BLaER1 treated with 17β-estradiol and CSF1 and Interleukin-3, amounts not matched to agents 10 nM and 100 nM (cell line): ENCODE measurements at regions not wholly inside any gene's neighbourhood (a gene's known extent, or its start where the extent isn't known, plus 50 kb on each side); places are given as distances from the start of the nearest gene placed in this dataset.
A peak's percentile ranks its signal among the peaks of the same experiment; 100 is the strongest.

Experiments
- H3K27ac ChIP-seq, 11 experiments: shearing (Covaris generic); formaldehyde crosslinking; 2 replicates each; pipeline ENCODE4 v1.8.1; 2022
- H3K27me3 ChIP-seq, 11 experiments: shearing (Covaris generic); formaldehyde crosslinking; 2 replicates each; pipeline ENCODE4 v1.8.1; 2022
- H3K36me3 ChIP-seq, 11 experiments: shearing (Covaris generic); formaldehyde crosslinking; 2 replicates each; pipeline ENCODE4 v1.8.1; 2022
- H3K4me1 ChIP-seq, 10 experiments: shearing (Covaris generic); formaldehyde crosslinking; 2 replicates each; pipeline ENCODE4 v1.8.1; 2022
- H3K4me2 ChIP-seq, 11 experiments: shearing (Covaris generic); formaldehyde crosslinking; 2 replicates each; pipeline ENCODE4 v1.8.1; 2022
- H3K4me3 ChIP-seq, 10 experiments: shearing (Covaris generic); formaldehyde crosslinking; 2 replicates each; pipeline ENCODE4 v1.8.1; 2022
- H3K9ac ChIP-seq, 11 experiments: shearing (Covaris generic); formaldehyde crosslinking; 2 replicates each; pipeline ENCODE4 v1.8.1; 2022
- H3K9me3 ChIP-seq, 11 experiments: shearing (Covaris generic); formaldehyde crosslinking; replicated peaks in 1 of 11; 2 replicates each; pipeline ENCODE4 v1.8.1; 2022
- H4K20me1 ChIP-seq, 11 experiments: shearing (Covaris generic); formaldehyde crosslinking; 2 replicates each; pipeline ENCODE4 v1.8.1; 2022
- Cebpa-rat ChIP-seq, 11 experiments: shearing (Covaris generic); IDR thresholded peaks; 2 replicates each; pipeline ENCODE4 v1.8.1; 2022

DNA sequence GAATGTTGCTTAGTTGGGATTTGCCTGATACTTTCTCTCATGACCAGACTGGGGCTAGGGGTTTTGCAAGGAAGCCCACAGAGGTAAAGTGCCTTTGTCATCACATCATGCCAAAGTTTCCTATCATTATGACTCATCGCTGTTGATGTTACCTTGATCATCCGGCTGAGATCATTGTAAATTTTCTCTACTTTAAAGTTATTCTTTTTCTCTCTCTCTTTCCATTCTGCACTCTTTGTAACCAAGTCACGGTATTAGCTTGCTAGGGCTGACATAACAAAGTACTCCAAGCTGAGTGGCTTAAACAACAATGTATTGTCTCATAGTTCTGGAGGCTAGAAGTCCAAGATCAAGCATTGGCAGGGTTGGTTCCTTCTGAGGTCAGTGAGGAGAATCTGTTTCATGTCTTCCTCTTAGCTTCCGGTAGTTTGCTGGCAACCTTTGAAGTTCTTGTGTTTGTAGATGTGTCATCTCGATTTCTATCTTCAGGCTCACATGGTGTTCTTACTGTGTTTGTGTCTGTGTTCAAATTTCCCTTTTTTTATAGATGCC is 113.0 kb downstream of the DTHD1 start:
- H3K27ac ChIP-seq, result no peak overlapping the region
- no peaks in the 10 kb centered on the region for H3K27me3 ChIP-seq
- H3K4me1 ChIP-seq, result peaks cover 0 to 10% (median 2%) of the 10 kb centered on the region in 10 experiments; a peak in 8 of 20 replicates
- no peak for TF ChIP-seq Cebpa-rat (IDR thresholded peaks at IDR 0.05)
- no peaks in the 10 kb centered on the region for H3K36me3 ChIP-seq
- H3K4me3 ChIP-seq, result no peak overlapping the region
- no peaks in the 10 kb centered on the region for H4K20me1 ChIP-seq
- H3K4me2 ChIP-seq, result no peak overlapping the region
- no peak overlapping the region for H3K9ac ChIP-seq
- no peaks in the 10 kb centered on the region for H3K9me3 ChIP-seq

DNA sequence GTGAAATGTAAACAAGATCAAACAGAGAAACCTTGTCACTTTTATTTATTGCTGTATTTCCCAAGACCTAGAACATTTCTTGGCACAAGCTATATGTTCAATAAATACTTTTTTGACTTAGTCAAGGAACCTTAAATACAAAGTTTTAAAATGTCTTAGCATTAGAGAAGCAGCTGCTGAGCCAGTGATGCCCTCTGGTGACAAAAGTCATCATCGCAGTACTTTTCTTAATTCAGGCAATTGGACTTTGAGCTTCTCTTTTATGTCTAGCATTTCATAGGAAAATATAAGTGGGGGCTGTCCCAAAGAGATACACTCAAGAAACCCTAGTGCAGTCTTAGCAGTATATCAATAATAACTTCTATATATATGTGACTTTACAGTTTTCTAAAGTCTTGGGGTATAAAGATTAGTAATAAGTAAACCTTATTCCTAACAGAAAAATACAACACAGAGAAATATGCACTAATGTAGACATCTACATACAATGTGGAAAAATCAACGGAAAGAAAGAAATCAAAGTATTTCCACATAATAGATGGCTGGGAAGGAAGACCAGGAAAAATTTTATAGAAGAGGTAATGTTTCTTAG is 118.4 kb downstream of the DTHD1 start:
- Histone ChIP-seq H3K4me3 (no peak overlapping the region), H3K9ac (no peak overlapping the region), H4K20me1 (no peaks in the 10 kb centered on the region), H3K27me3 (no peaks in the 10 kb centered on the region), H3K4me2 (peak overlapping the region in 2 of 11 experiments; percentile 6 to 49; a peak in 3 of 22 replicates), H3K9me3 (peaks cover 0 to 8% (median 7%) of the 10 kb centered on the region in 11 experiments; a peak in 14 of 22 replicates), H3K27ac (peak overlapping the region in 6 of 11 experiments; percentile 12 to 38 (median 33); a peak in 6 of 22 replicates), H3K36me3 (no peaks in the 10 kb centered on the region), H3K4me1 (peaks cover 0 to 15% (median 2%) of the 10 kb centered on the region in 10 experiments; a peak in 8 of 20 replicates)
- no peak for TF ChIP-seq Cebpa-rat (IDR thresholded peaks at IDR 0.05)

DNA sequence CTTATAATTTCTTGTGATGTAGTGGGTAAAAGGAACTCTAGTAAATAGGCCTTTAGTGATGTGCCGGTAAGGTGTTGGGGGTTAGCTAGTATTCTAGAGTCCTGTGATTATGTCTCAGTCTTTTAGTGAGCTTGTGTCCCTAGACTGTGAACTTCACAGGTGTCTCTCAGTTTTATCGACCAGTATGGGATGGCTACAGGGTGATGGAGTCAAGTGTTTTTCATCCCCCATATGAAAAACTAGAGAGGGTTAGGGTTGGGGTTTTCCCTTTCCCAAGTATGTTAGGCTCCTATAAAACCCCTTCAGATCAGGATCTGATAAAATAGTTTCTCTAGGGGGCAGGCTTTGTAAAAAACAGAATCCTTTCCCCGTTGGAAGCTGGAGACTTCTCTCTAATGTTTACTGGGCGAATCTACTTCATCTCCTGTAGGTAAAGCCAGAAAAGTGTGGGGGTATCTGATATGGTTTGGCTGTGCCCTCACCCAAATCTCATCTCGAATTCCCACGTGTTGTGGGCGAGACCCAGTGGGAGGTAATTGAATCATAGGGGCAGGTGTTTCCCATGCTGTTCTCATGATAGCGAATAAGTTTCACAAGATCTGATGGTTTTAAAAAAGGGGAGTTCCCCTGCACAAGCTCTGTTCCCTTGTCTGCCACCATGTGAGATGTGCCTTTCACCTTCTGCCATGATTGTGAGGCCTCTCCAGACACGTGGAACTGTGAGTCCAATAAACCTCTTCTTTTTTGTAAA is 120.8 kb downstream of the DTHD1 start:
- H3K9me3 ChIP-seq, result peaks cover 0 to 8% (median 7%) of the 10 kb centered on the region in 11 experiments; a peak in 14 of 22 replicates
- TF ChIP-seq Cebpa-rat (IDR thresholded peaks at IDR 0.05), result no peak
- peaks cover 0 to 15% (median 2%) of the 10 kb centered on the region in 10 experiments; a peak in 8 of 20 replicates for H3K4me1 ChIP-seq
- H3K36me3 ChIP-seq, result no peaks in the 10 kb centered on the region
- H3K9ac ChIP-seq, result no peak overlapping the region
- no peak overlapping the region for H3K4me2 ChIP-seq
- no peaks in the 10 kb centered on the region for H4K20me1 ChIP-seq
- H3K27me3 ChIP-seq, result no peaks in the 10 kb centered on the region
- no peak overlapping the region for H3K4me3 ChIP-seq
- 0 out of 22 replicates have a peak overlapping the region, but pooled peaks of 1 of the 11 experiments have one; percentile 14 for H3K27ac ChIP-seq

DNA sequence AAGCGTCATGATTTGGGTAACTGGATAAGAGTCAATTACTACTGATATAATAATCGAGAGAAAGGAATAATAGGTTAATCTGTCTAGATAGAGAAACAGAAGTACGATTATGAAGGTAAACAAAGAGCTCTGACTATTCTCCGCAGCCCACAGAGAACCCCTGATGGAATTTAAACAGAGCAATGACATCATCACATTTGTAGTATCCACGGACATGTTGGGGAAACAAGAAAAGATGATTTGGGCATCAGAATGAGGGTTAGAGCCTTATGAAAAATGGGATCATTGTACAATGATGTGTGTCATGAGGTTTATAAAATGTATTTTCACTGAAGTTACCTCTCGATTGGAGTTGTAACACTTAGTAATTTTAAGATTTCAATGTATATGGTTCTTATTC is 129.9 kb downstream of the DTHD1 start:
- H3K9ac ChIP-seq, result no peak overlapping the region
- no peak for TF ChIP-seq Cebpa-rat (IDR thresholded peaks at IDR 0.05)
- no peaks in the 10 kb centered on the region for H3K9me3 ChIP-seq
- H3K36me3 ChIP-seq, result no peaks in the 10 kb centered on the region
- H3K27me3 ChIP-seq, result no peaks in the 10 kb centered on the region
- H3K4me1 ChIP-seq, result no peaks in the 10 kb centered on the region
- no peaks in the 10 kb centered on the region for H4K20me1 ChIP-seq
- H3K4me2 ChIP-seq, result no peak overlapping the region
- no peak overlapping the region for H3K27ac ChIP-seq
- no peak overlapping the region for H3K4me3 ChIP-seq

DNA sequence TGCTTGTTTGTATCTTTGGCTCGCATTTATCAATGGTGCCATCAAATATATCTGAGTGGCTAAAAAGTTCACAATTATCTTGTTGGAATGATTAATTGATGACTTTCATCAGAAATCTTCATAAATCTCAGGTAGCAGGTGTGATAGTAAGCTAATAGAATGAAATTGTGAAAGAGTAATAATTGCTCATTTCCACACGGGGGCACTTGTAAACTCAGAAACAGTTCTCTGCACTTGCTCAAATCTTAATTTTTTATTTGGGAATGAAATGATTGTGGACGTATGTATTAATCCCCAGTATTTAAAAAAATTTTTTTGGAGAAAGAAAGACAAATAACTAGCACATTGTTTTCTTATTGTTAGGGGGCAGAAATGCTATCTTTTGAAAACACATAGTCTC is 132.8 kb downstream of the DTHD1 start:
- Histone ChIP-seq H3K36me3 (no peaks in the 10 kb centered on the region), H3K4me1 (no peaks in the 10 kb centered on the region), H3K27me3 (no peaks in the 10 kb centered on the region), H3K9ac (no peak overlapping the region), H3K9me3 (peaks cover 3 to 7% (median 5%) of the 10 kb centered on the region in 11 experiments), H4K20me1 (no peaks in the 10 kb centered on the region), H3K4me3 (no peak overlapping the region), H3K4me2 (no peak overlapping the region), H3K27ac (no peak overlapping the region)
- TF ChIP-seq Cebpa-rat (IDR thresholded peaks at IDR 0.05), result no peak

DNA sequence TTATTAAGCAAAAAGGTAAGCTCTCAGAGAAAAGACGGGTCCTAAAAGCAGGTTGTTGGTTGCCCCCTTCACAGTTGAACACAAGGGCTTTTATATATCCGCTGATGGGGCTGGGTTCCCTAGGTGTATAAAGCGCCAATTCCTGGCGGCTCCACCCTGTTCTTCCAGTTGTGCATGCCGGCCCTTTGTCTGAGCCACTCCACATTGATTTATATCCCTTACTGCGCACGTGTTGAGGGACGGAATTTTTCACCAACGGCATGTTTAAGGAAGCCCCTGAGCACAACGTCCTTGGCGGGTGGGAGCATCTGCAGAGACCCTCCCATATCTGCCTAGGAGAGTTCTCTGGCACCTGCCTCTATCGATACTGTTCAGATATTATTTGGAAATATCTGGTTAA is 135.7 kb downstream of the DTHD1 start:
- Histone ChIP-seq H3K9ac (no peak overlapping the region), H3K4me3 (no peak overlapping the region), H3K9me3 (peaks cover 16 to 24% (median 18%) of the 10 kb centered on the region in 11 experiments), H4K20me1 (no peaks in the 10 kb centered on the region), H3K4me1 (no peaks in the 10 kb centered on the region), H3K36me3 (0 out of 22 replicates have a peak, but pooled peaks cover 0 to 6% (median 0%) of the 10 kb centered on the region in 11 experiments), H3K27me3 (no peaks in the 10 kb centered on the region), H3K4me2 (no peak overlapping the region), H3K27ac (no peak overlapping the region)
- TF ChIP-seq Cebpa-rat (IDR thresholded peaks at IDR 0.05), result no peak

DNA sequence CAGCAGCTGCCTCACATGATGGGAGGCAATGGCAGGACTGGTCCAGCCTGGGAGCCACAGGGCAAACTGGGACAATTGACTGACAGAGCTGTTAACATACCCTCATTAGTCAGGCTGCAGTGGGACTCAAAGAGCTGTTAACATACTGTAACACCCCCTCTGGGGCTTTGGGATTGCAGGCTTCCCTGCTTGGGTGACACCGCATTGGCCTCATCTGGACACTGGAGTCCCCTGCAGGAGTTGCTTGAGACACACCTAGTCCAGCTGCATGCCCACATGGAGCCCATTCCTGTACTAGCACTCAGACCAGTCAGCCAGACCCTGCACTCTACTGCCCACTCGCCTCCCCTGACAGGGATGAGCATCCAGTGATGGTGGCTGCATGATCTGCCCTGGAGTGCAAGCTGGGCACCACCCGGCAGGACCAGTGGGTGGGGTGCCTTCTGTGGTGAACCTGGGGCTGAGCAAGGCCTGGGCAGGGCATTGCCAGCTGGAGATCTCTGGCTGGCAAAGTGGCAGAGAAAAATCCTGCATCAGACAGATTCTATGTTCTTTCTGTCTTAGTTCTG is 138.8 kb downstream of the DTHD1 start:
- H3K27me3 ChIP-seq, result no peaks in the 10 kb centered on the region
- H3K36me3 ChIP-seq, result 0 out of 22 replicates have a peak, but pooled peaks cover 0 to 6% (median 0%) of the 10 kb centered on the region in 11 experiments
- no peak overlapping the region for H3K4me2 ChIP-seq
- H3K9ac ChIP-seq, result no peak overlapping the region
- no peak overlapping the region for H3K27ac ChIP-seq
- no peak overlapping the region for H3K4me3 ChIP-seq
- peaks cover 16 to 24% (median 18%) of the 10 kb centered on the region in 11 experiments for H3K9me3 ChIP-seq
- TF ChIP-seq Cebpa-rat (IDR thresholded peaks at IDR 0.05), result no peak
- no peaks in the 10 kb centered on the region for H3K4me1 ChIP-seq
- no peaks in the 10 kb centered on the region for H4K20me1 ChIP-seq

DNA sequence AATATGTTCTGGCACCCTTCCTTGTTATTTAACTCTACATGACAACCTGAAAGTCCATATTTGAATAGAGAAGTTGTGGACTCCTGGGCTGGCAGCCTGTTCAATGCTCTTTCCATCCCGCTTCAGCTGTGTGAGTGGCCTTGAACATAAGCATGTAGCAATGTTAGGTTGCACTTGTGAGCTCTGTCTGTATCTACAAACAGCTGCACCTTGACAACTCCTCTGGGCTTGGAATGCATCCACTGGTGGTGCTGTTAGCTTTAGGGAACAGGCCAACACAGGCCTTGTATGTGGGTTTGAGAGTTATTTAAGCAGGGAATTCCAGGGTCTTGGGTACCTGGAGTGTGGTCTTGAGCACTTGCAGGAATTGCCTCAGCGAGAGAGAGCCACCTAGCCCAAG is 141.2 kb downstream of the DTHD1 start:
- H3K9me3 ChIP-seq, result peaks cover 16 to 24% (median 18%) of the 10 kb centered on the region in 11 experiments
- H3K27me3 ChIP-seq, result no peaks in the 10 kb centered on the region
- no peak overlapping the region for H3K9ac ChIP-seq
- TF ChIP-seq Cebpa-rat (IDR thresholded peaks at IDR 0.05), result no peak
- peaks cover 0 to 11% (median 10%) of the 10 kb centered on the region in 10 experiments; a peak in 18 of 20 replicates for H3K4me1 ChIP-seq
- no peak overlapping the region for H3K27ac ChIP-seq
- H4K20me1 ChIP-seq, result no peaks in the 10 kb centered on the region
- H3K4me3 ChIP-seq, result no peak overlapping the region
- 0 out of 22 replicates have a peak, but pooled peaks cover 0 to 6% (median 0%) of the 10 kb centered on the region in 11 experiments for H3K36me3 ChIP-seq
- H3K4me2 ChIP-seq, result no peak overlapping the region

DNA sequence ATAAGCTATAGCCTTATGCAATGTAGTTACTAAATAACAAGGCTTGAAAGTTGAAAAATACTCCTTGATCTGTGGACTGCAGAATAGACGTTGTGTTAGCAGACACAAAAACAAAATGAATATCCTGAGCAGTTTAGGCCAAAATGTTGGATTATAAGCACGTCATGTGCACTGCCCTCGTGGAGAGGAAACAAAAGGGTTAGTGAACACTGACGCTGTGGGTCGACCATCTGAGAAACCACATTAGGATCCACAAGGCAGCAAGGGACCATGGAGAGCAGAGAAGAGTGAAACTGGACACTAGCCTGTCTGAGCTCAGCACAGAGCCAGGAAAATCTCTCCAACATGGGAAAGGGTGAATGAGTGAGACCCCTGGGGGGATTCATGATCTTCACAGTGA is 145.3 kb downstream of the DTHD1 start:
- Histone ChIP-seq H3K27ac (peak overlapping the region in 4 of 11 experiments; percentile 23 to 50 (median 38); a peak in 5 of 22 replicates), H3K9me3 (0 out of 22 replicates have a peak, but pooled peaks cover 0 to 4% (median 0%) of the 10 kb centered on the region in 11 experiments), H3K36me3 (no peaks in the 10 kb centered on the region), H3K4me2 (peak overlapping the region in 7 of 11 experiments; percentile 67 to 81 (median 72); a peak in 15 of 22 replicates), H3K4me3 (no peak overlapping the region), H4K20me1 (no peaks in the 10 kb centered on the region), H3K4me1 (peaks cover 0 to 20% (median 18%) of the 10 kb centered on the region in 10 experiments; a peak in 18 of 20 replicates), H3K9ac (no peak overlapping the region), H3K27me3 (no peaks in the 10 kb centered on the region)
- TF ChIP-seq Cebpa-rat (IDR thresholded peaks at IDR 0.05), result no peak
